ENCODE measurements at regions not wholly inside any gene's neighbourhood (a gene's known extent, or its start where the extent isn't known, plus 50 kb on each side); places are given as distances from the start of the nearest gene placed in this dataset.

- Histone ChIP-seq H3K27me3 (no peaks in the 10 kb centered on the region), H3K27ac (no peak overlapping the region), H3K4me1 (peaks cover under 1 to 15% of the 10 kb centered on the region in 2 donors), H3K4me3 (replicated peaks in 1 of 3) (no peak overlapping the region), H3K36me3 (no peaks in the 10 kb centered on the region), H3K9me3 (no peaks in the 10 kb centered on the region)
- WGBS, 2 donors: 84 to 100% methylated on average over 1 of the region's 1 CpG
- DNase-seq: no peak
- intact Hi-C loops (cut with DNase I): no loop called here
- TF ChIP-seq POLR2A (IDR thresholded peaks at IDR 0.05): no peak
- no peak for TF ChIP-seq CTCF (IDR thresholded peaks at IDR 0.05)
Measured at GRCh38 chr14:80146941-80147340, 64.4 kb downstream of the DIO2 start.

- intact Hi-C loops (cut with DNase I): no loop called here
Measured at GRCh38 chr14:80136358-80136757, 74.9 kb downstream of the DIO2 start.

GRCh38 chr14:80135305-80136088, 75.8 kb downstream of the DIO2 start:
- intact Hi-C loops (cut with DNase I): no loop called here
- DNase-seq: no peak

More at GRCh38 chr14:80136358-80136757, 74.9 kb downstream of the DIO2 start:
- no peaks in the 10 kb centered on the region for H3K36me3 ChIP-seq
- peak overlapping the region in 2 of 3 donors; percentile 36 to 46 for H3K27ac ChIP-seq
- peak; percentile 22 to 27 for DNase-seq
- no peaks in the 10 kb centered on the region for H3K9me3 ChIP-seq
- no peak overlapping the region for H3K4me3 ChIP-seq (replicated peaks in 1 of 3)
- WGBS, 2 donors: 76 to 97% methylated on average over 4 of the region's 4 CpGs
- peaks cover 33 to 47% of the 10 kb centered on the region in 2 donors for H3K4me1 ChIP-seq
- H3K27me3 ChIP-seq: no peaks in the 10 kb centered on the region
- TF ChIP-seq POLR2A (IDR thresholded peaks at IDR 0.05) (no peak), CTCF (IDR thresholded peaks at IDR 0.05) (no peak)

GRCh38 chr14:80134321-80134720, 77.0 kb downstream of the DIO2 start:
- intact Hi-C loops (cut with DNase I): no loop called here
- H3K27me3 ChIP-seq: no peaks in the 10 kb centered on the region
- peak; percentile 66 to 72 for DNase-seq
- peak overlapping the region; percentile 52 to 81 (median 73) for H3K27ac ChIP-seq
- no peak for TF ChIP-seq POLR2A (IDR thresholded peaks at IDR 0.05)
- TF ChIP-seq CTCF (IDR thresholded peaks at IDR 0.05): no peak
- 25 to 32% methylated on average over 1 of the region's 1 CpG for WGBS, 2 donors
- H3K36me3 ChIP-seq: no peaks in the 10 kb centered on the region
- peaks cover 33 to 44% of the 10 kb centered on the region in 2 donors for H3K4me1 ChIP-seq
- H3K4me3 ChIP-seq (replicated peaks in 1 of 3): no peak overlapping the region
- no peaks in the 10 kb centered on the region for H3K9me3 ChIP-seq

More at GRCh38 chr14:80135305-80136088, 75.8 kb downstream of the DIO2 start:
- 54 to 63% methylated on average over 3 of the region's 3 CpGs for WGBS, 2 donors
- Histone ChIP-seq H3K9me3 (no peaks in the 10 kb centered on the region), H3K4me3 (replicated peaks in 1 of 3) (no peak overlapping the region), H3K27me3 (no peaks in the 10 kb centered on the region), H3K36me3 (no peaks in the 10 kb centered on the region), H3K27ac (peak overlapping the region; percentile 52 to 81 (median 73)), H3K4me1 (peaks cover 33 to 47% of the 10 kb centered on the region in 2 donors)
- TF ChIP-seq POLR2A (IDR thresholded peaks at IDR 0.05): no peak
- no peak for TF ChIP-seq CTCF (IDR thresholded peaks at IDR 0.05)

- no peaks in the 10 kb centered on the region for H3K9me3 ChIP-seq
- H3K4me1 ChIP-seq: peaks cover 27 to 37% of the 10 kb centered on the region in 2 donors
- intact Hi-C loops (cut with DNase I): no loop called here
- DNase-seq: no peak
- H3K27me3 ChIP-seq: no peaks in the 10 kb centered on the region
- TF ChIP-seq POLR2A (IDR thresholded peaks at IDR 0.05) (no peak), CTCF (IDR thresholded peaks at IDR 0.05) (no peak)
- no peak overlapping the region for H3K4me3 ChIP-seq (replicated peaks in 1 of 3)
- H3K36me3 ChIP-seq: no peaks in the 10 kb centered on the region
- peak overlapping the region; percentile 52 to 81 (median 73) for H3K27ac ChIP-seq
- WGBS, 2 donors: 78 to 81% methylated on average over 3 of the region's 3 CpGs
Measured at GRCh38 chr14:80133457-80133856, 77.8 kb downstream of the DIO2 start.
